ENCODE measurements at regions not wholly inside any gene's neighbourhood (a gene's known extent, or its start where the extent isn't known, plus 50 kb on each side); places are given as distances from the start of the nearest gene placed in this dataset.

- Histone ChIP-seq H2BK12ac (ENCODE audit: low read length) (no peak overlapping the region), H3K4me1 (ENCODE audit: control insufficient read depth in 1 of 2, insufficient read depth in 2 of 2, low read length in 2 of 2) (no peaks in the 10 kb centered on the region), H4K8ac (ENCODE audit: low read depth, low read length) (no peak overlapping the region), H3K79me1 (ENCODE audit: low read length) (no peaks in the 10 kb centered on the region), H3K18ac (ENCODE audit: low read length) (no peak overlapping the region), H3K27me3 (ENCODE audit: insufficient read depth, low read length) (peaks cover 2% of the 10 kb centered on the region), H3K36me3 (ENCODE audit: control insufficient read depth in 1 of 2, insufficient read depth in 2 of 2, low read length in 2 of 2) (no peaks in the 10 kb centered on the region), H3K27ac (ENCODE audit: low read depth, low read length) (no peak overlapping the region), H2AFZ (ENCODE audit: insufficient read depth, low read length, poor library complexity) (no peak overlapping the region), H3K23ac (ENCODE audit: low read length) (no peak overlapping the region), H4K91ac (ENCODE audit: low read depth, low read length) (no peak overlapping the region), H3K4me2 (ENCODE audit: low read length) (no peak overlapping the region), H3K4ac (ENCODE audit: low read depth, low read length) (no peak overlapping the region), H3K14ac (ENCODE audit: low read length) (no peak overlapping the region), H4K12ac (ENCODE audit: low read depth, low read length) (no peak overlapping the region), H2AK5ac (ENCODE audit: low read length) (no peak overlapping the region), H2BK120ac (ENCODE audit: insufficient read depth, low read length, poor library complexity) (no peak overlapping the region), H2BK5ac (ENCODE audit: low read depth, low read length, poor library complexity) (no peak overlapping the region), H3K9me3 (ENCODE audit: insufficient read depth, low read depth, low read length) (peaks cover 14% of the 10 kb centered on the region), H3K9ac (ENCODE audit: low read length) (no peak overlapping the region), H3K79me2 (ENCODE audit: control insufficient read depth, insufficient read depth, low read length, poor library complexity) (no peaks in the 10 kb centered on the region), H3K4me3 (ENCODE audit: low read depth, low read length) (no peak overlapping the region)
- WGBS (ENCODE audit: extremely low coverage, insufficient coverage, insufficient read length) = no CpG with 5 or more reads among the region's 3 CpGs
- DNase-seq = no peak
Measured at GRCh38 chr19:16005925-16006324, 57.1 kb downstream of the OR10H4 start.

GRCh38 chr19:16012552-16012951 lies 63.7 kb upstream of the TPM4 start:
- WGBS (ENCODE audit: extremely low coverage, insufficient coverage, insufficient read length) = no CpG with 5 or more reads among the region's 4 CpGs
- no peaks in the 10 kb centered on the region for H3K79me1 ChIP-seq (ENCODE audit: low read length)

GRCh38 chr19:16013181-16013850 lies 63.0 kb upstream of the TPM4 start:
- Histone ChIP-seq H3K4me2 (ENCODE audit: low read length) (no peak overlapping the region), H4K12ac (ENCODE audit: low read depth, low read length) (no peak overlapping the region), H2BK5ac (ENCODE audit: low read depth, low read length, poor library complexity) (no peak overlapping the region), H3K79me1 (ENCODE audit: low read length) (no peaks in the 10 kb centered on the region), H3K14ac (ENCODE audit: low read length) (no peak overlapping the region), H2BK12ac (ENCODE audit: low read length) (no peak overlapping the region), H4K8ac (ENCODE audit: low read depth, low read length) (no peak overlapping the region), H3K4me3 (ENCODE audit: low read depth, low read length) (no peak overlapping the region), H3K18ac (ENCODE audit: low read length) (no peak overlapping the region), H3K79me2 (ENCODE audit: control insufficient read depth, insufficient read depth, low read length, poor library complexity) (no peaks in the 10 kb centered on the region), H4K91ac (ENCODE audit: low read depth, low read length) (no peak overlapping the region), H2BK120ac (ENCODE audit: insufficient read depth, low read length, poor library complexity) (no peak overlapping the region), H3K36me3 (ENCODE audit: control insufficient read depth in 1 of 2, insufficient read depth in 2 of 2, low read length in 2 of 2) (no peaks in the 10 kb centered on the region), H3K27me3 (ENCODE audit: insufficient read depth, low read length) (no peaks in the 10 kb centered on the region), H3K9me3 (ENCODE audit: insufficient read depth, low read depth, low read length) (peaks cover 51% of the 10 kb centered on the region), H3K27ac (ENCODE audit: low read depth, low read length) (no peak overlapping the region), H2AK5ac (ENCODE audit: low read length) (no peak overlapping the region), H2AFZ (ENCODE audit: insufficient read depth, low read length, poor library complexity) (no peak overlapping the region), H3K4me1 (ENCODE audit: control insufficient read depth in 1 of 2, insufficient read depth in 2 of 2, low read length in 2 of 2) (no peaks in the 10 kb centered on the region), H3K9ac (ENCODE audit: low read length) (no peak overlapping the region), H3K23ac (ENCODE audit: low read length) (no peak overlapping the region), H3K4ac (ENCODE audit: low read depth, low read length) (no peak overlapping the region)
- WGBS (ENCODE audit: extremely low coverage, insufficient coverage, insufficient read length) = no CpG with 5 or more reads among the region's 11 CpGs
- DNase-seq = no peak

More at GRCh38 chr19:16012552-16012951, 63.7 kb upstream of the TPM4 start:
- Histone ChIP-seq H3K23ac (ENCODE audit: low read length) (no peak overlapping the region), H2BK120ac (ENCODE audit: insufficient read depth, low read length, poor library complexity) (no peak overlapping the region), H3K9me3 (ENCODE audit: insufficient read depth, low read depth, low read length) (peaks cover 45% of the 10 kb centered on the region), H2BK5ac (ENCODE audit: low read depth, low read length, poor library complexity) (no peak overlapping the region), H3K4me3 (ENCODE audit: low read depth, low read length) (no peak overlapping the region), H3K18ac (ENCODE audit: low read length) (no peak overlapping the region), H3K4ac (ENCODE audit: low read depth, low read length) (no peak overlapping the region), H2BK12ac (ENCODE audit: low read length) (no peak overlapping the region), H3K27ac (ENCODE audit: low read depth, low read length) (no peak overlapping the region), H3K36me3 (ENCODE audit: control insufficient read depth in 1 of 2, insufficient read depth in 2 of 2, low read length in 2 of 2) (no peaks in the 10 kb centered on the region), H2AFZ (ENCODE audit: insufficient read depth, low read length, poor library complexity) (no peak overlapping the region), H3K4me2 (ENCODE audit: low read length) (no peak overlapping the region), H3K9ac (ENCODE audit: low read length) (no peak overlapping the region), H3K4me1 (ENCODE audit: control insufficient read depth in 1 of 2, insufficient read depth in 2 of 2, low read length in 2 of 2) (no peaks in the 10 kb centered on the region), H3K27me3 (ENCODE audit: insufficient read depth, low read length) (no peaks in the 10 kb centered on the region), H3K79me2 (ENCODE audit: control insufficient read depth, insufficient read depth, low read length, poor library complexity) (no peaks in the 10 kb centered on the region), H4K8ac (ENCODE audit: low read depth, low read length) (no peak overlapping the region), H4K12ac (ENCODE audit: low read depth, low read length) (no peak overlapping the region), H2AK5ac (ENCODE audit: low read length) (no peak overlapping the region), H3K14ac (ENCODE audit: low read length) (no peak overlapping the region), H4K91ac (ENCODE audit: low read depth, low read length) (no peak overlapping the region)
- no peak for DNase-seq

GRCh38 chr19:16013851-16014840 lies 62.1 kb upstream of the TPM4 start:
- no peak overlapping the region for H3K14ac ChIP-seq (ENCODE audit: low read length)
- no peaks in the 10 kb centered on the region for H3K79me1 ChIP-seq (ENCODE audit: low read length)
- no peak overlapping the region for H3K23ac ChIP-seq (ENCODE audit: low read length)
- no peak overlapping the region for H3K4ac ChIP-seq (ENCODE audit: low read depth, low read length)
- DNase-seq = no peak
- H2BK12ac ChIP-seq (ENCODE audit: low read length) = no peak overlapping the region
- no peaks in the 10 kb centered on the region for H3K79me2 ChIP-seq (ENCODE audit: control insufficient read depth, insufficient read depth, low read length, poor library complexity)
- no peak overlapping the region for H3K18ac ChIP-seq (ENCODE audit: low read length)
- H3K27me3 ChIP-seq (ENCODE audit: insufficient read depth, low read length) = no peaks in the 10 kb centered on the region
- H2BK5ac ChIP-seq (ENCODE audit: low read depth, low read length, poor library complexity) = no peak overlapping the region
- no peak overlapping the region for H4K91ac ChIP-seq (ENCODE audit: low read depth, low read length)
- no peak overlapping the region for H4K8ac ChIP-seq (ENCODE audit: low read depth, low read length)
- no peak overlapping the region for H2AFZ ChIP-seq (ENCODE audit: insufficient read depth, low read length, poor library complexity)
- no peak overlapping the region for H3K4me3 ChIP-seq (ENCODE audit: low read depth, low read length)
- WGBS (ENCODE audit: extremely low coverage, insufficient coverage, insufficient read length) = no CpG with 5 or more reads among the region's 31 CpGs
- no peaks in the 10 kb centered on the region for H3K36me3 ChIP-seq (ENCODE audit: control insufficient read depth in 1 of 2, insufficient read depth in 2 of 2, low read length in 2 of 2)
- no peak overlapping the region for H3K27ac ChIP-seq (ENCODE audit: low read depth, low read length)
- no peaks in the 10 kb centered on the region for H3K4me1 ChIP-seq (ENCODE audit: control insufficient read depth in 1 of 2, insufficient read depth in 2 of 2, low read length in 2 of 2)
- H3K4me2 ChIP-seq (ENCODE audit: low read length) = no peak overlapping the region
- H4K12ac ChIP-seq (ENCODE audit: low read depth, low read length) = no peak overlapping the region
- no peak overlapping the region for H2BK120ac ChIP-seq (ENCODE audit: insufficient read depth, low read length, poor library complexity)
- no peak overlapping the region for H2AK5ac ChIP-seq (ENCODE audit: low read length)
- no peak overlapping the region for H3K9ac ChIP-seq (ENCODE audit: low read length)
- H3K9me3 ChIP-seq (ENCODE audit: insufficient read depth, low read depth, low read length) = peaks cover 59% of the 10 kb centered on the region
